K562 (cell line): ENCODE measurements at regions not wholly inside any gene's neighbourhood (a gene's known extent, or its start where the extent isn't known, plus 50 kb on each side); places are given as distances from the start of the nearest gene placed in this dataset.

Experiments used
- ATAC-seq: fragments of 200-7000 bp; cut with Tn5 transposase; 3 replicates; pipeline ENCODE4 v1.9.1; 2020; ENCODE audit warnings: moderate library complexity
- BruUV-seq: library from RNA; stranded (reverse); fragments of 400-500 nt; replicated peaks from 2 replicates; lab custom pipeline; 2021; lab: Mats Ljungman, UMichigan
- CTCF ChIA-PET: fragments of 300-600 bp; formaldehyde crosslinking; extraction: SDS; loops from one replicate; lab custom pipeline; 2021; ENCODE audit warnings: low intra/inter-chr PET ratio; lab: Yijun Ruan, JAX
- POLR2A ChIA-PET: fragments of 300-600, 350-650 bp; sonication (Branson Sonifier 250); formaldehyde crosslinking; extraction: SDS; loops from one replicate; lab custom pipeline; 2021; ENCODE audit warnings: antibody characterized with exemption, inconsistent platforms; lab: Yijun Ruan, JAX
- DNase-seq, 4 experiments: peaks; one replicate each; pipeline versions ENCODE4 v3.0.0 to v3.0.0-alpha.2; 2011 to 2018; ENCODE audit warnings: low spot score in 3 of 4, mixed read lengths in 3 of 4; ENCODE audit errors: extremely low read depth in 1 of 4
- FAIRE-seq: peaks from 2 replicates; lab custom pipeline; 2011; peaks lifted over from hg19 to GRCh38; lab: Jason Lieb, UNC
- H2AFZ ChIP-seq: 2 replicates; pipeline ENCODE4 v1.6.0; 2011; ENCODE audit warnings: low read depth, low read length, control low read depth, inconsistent platforms
- H3K27ac ChIP-seq: fragments of 200-600 bp; 3 replicates; pipeline ENCODE4 v1.8.0; 2011; ENCODE audit warnings: low read depth, mild to moderate bottlenecking, control low read depth, inconsistent platforms, low read length, moderate library complexity, mixed read lengths; ENCODE audit errors: extremely low read depth
- H3K27me3 ChIP-seq, 2 experiments: fragments of 300-600 bp in 1 of 2; 2 replicates in 1 of 2; 3 replicates in 1 of 2; pipeline versions ENCODE4 v1.6.0 to v1.8.0; 2011; ENCODE audit warnings: inconsistent platforms in 2 of 2, low read length in 2 of 2, mild to moderate bottlenecking in 1 of 2, mixed read lengths in 1 of 2, moderate library complexity in 1 of 2; ENCODE audit not compliant: control insufficient read depth in 2 of 2, insufficient read depth in 2 of 2
- H3K36me3 ChIP-seq: fragments of 300-600 bp; 3 replicates; pipeline ENCODE4 v1.8.0; 2011; ENCODE audit warnings: mild to moderate bottlenecking, low read length, inconsistent platforms; ENCODE audit not compliant: control insufficient read depth, insufficient read depth
- H3K4me1 ChIP-seq, 2 experiments: fragments of 200-600 bp in 1 of 2; replicated peaks in 1 of 2; 2 replicates in 1 of 2; 3 replicates in 1 of 2; pipeline versions ENCODE4 v1.5.1 to v1.8.0; 2011; ENCODE audit warnings: inconsistent platforms in 2 of 2, low read length in 2 of 2, mild to moderate bottlenecking in 1 of 2, mixed read lengths in 1 of 2, moderate library complexity in 1 of 2; ENCODE audit not compliant: control insufficient read depth in 2 of 2, insufficient read depth in 2 of 2
- H3K4me2 ChIP-seq: 2 replicates; pipeline ENCODE4 v1.6.1; 2011; ENCODE audit warnings: low read length, control low read depth, inconsistent platforms, mixed read lengths; ENCODE audit not compliant: insufficient read depth
- H3K4me3 ChIP-seq: fragments of 200-600 bp; sonication (generic), shearing (Covaris generic); 2 replicates; pipeline ENCODE4 v1.5.1; 2016; ENCODE audit warnings: control low read depth, inconsistent platforms
- H3K79me2 ChIP-seq: fragments of 200-600 bp; 3 replicates; pipeline ENCODE4 v1.8.0; 2011; ENCODE audit warnings: low read length, inconsistent platforms; ENCODE audit not compliant: control insufficient read depth, insufficient read depth
- H3K9ac ChIP-seq, 2 experiments: 2 replicates each; pipeline versions ENCODE4 v1.6.0 to v1.6.1; 2011; ENCODE audit warnings: low read depth in 2 of 2, low read length in 2 of 2, control low read depth in 1 of 2, inconsistent platforms in 1 of 2, mild to moderate bottlenecking in 1 of 2, mixed read lengths in 1 of 2; ENCODE audit not compliant: insufficient read depth in 1 of 2
- H3K9me1 ChIP-seq: one replicate; pipeline ENCODE4 v1.6.0; 2011; ENCODE audit warnings: inconsistent platforms, mild to moderate bottlenecking, low read length, moderate library complexity; ENCODE audit not compliant: control insufficient read depth, insufficient read depth
- H3K9me3 ChIP-seq: replicated peaks from 2 replicates; pipeline ENCODE4 v1.5.1; 2011; ENCODE audit warnings: low read depth, low read length, inconsistent platforms; ENCODE audit not compliant: control insufficient read depth, insufficient read depth
- H4K20me1 ChIP-seq: replicated peaks from 2 replicates; pipeline ENCODE4 v1.6.1; 2011; ENCODE audit warnings: low read length, inconsistent platforms, mixed read lengths; ENCODE audit not compliant: control insufficient read depth, insufficient read depth
- LARP7 ChIP-seq: fragments of 450-650 bp; IDR thresholded peaks from 2 replicates; pipeline ENCODE4 v1.6.1; 2016
- MXI1 ChIP-seq: IDR thresholded peaks from 2 replicates; pipeline ENCODE4 v1.6.1; 2011; ENCODE audit warnings: low read depth, mild to moderate bottlenecking, improper control_type of control experiment, low read length
- POLR2B ChIP-seq: fragments of 450-650 bp; IDR thresholded peaks from 2 replicates; pipeline ENCODE4 v1.6.1; 2018; ENCODE audit warnings: low read depth; ENCODE audit not compliant: partially characterized antibody
- RBM22 ChIP-seq: fragments of 200-400 bp; formaldehyde crosslinking; IDR thresholded peaks from 2 replicates; pipeline ENCODE4 v1.6.1; 2018; ENCODE audit warnings: low read length, low read depth; ENCODE audit not compliant: poor library complexity, severe bottlenecking
- SLC30A9 ChIP-seq: fragments of 250-450 bp; sonication (Bioruptor Pico); IDR thresholded peaks from 2 replicates; pipeline ENCODE4 v1.8.0; 2022; ENCODE audit warnings: mild to moderate bottlenecking, moderate library complexity
- SMAD1 ChIP-seq: fragments of 150-350 bp; IDR thresholded peaks from 2 replicates; pipeline ENCODE4 v1.6.1; 2014; ENCODE audit warnings: low read length, low read depth; ENCODE audit not compliant: partially characterized antibody
- ZBTB2 ChIP-seq: fragments of 450-650 bp; IDR thresholded peaks from 2 replicates; pipeline ENCODE4 v1.6.1; 2016; ENCODE audit warnings: antibody characterized with exemption
- ZC3H4 ChIP-seq: sonication (generic); formaldehyde crosslinking; IDR thresholded peaks from 2 replicates; pipeline ENCODE4 v1.9.0; 2021; ENCODE audit warnings: missing genetic modification reagents, borderline replicate concordance
- ZNF408 ChIP-seq: fragments of 250-450 bp; sonication (Bioruptor Pico); IDR thresholded peaks from 2 replicates; pipeline ENCODE4 v1.4.0; 2020; ENCODE audit warnings: low read depth, mild to moderate bottlenecking, moderate library complexity
- ZNF655 ChIP-seq: fragments of 250-450 bp; sonication (Bioruptor Pico); IDR thresholded peaks from 2 replicates; pipeline ENCODE4 v1.5.0; 2021
- WGBS: fragments of 100-300 bp; shearing (Covaris generic); methylation state at CpG from one replicate; pipeline ENCODE4 v1.1.6; 2016; ENCODE audit warnings: low coverage, mixed read lengths; ENCODE audit not compliant: insufficient coverage; ENCODE audit errors: missing lambda C conversion rate; 5-methylcytosine and 5-hydroxymethylcytosine counted together
- in situ Hi-C: fragments of 300-500 bp; cut with MboI; formaldehyde crosslinking; loops from 4 replicates; pipeline ENCODE4 v1.15.0; 2018; ENCODE audit warnings: inconsistent platforms, mixed read lengths
- intact Hi-C: fragments of 100-400 bp; cut with micrococcal nuclease; formaldehyde crosslinking; loops from 2 replicates; pipeline ENCODE4 v1.14.2; 2022
- TF ChIP-seq, protein P1 (sequence below), 2 experiments: fragments of 250-450 bp in 1 of 2; fragments of 450-650 bp in 1 of 2; sonication (Bioruptor Pico) in 1 of 2; IDR thresholded peaks; 2 replicates each; pipeline versions ENCODE4 v1.6.1 to v1.8.0; 2016 to 2021; ENCODE audit warnings: mild to moderate bottlenecking in 2 of 2, moderate library complexity in 2 of 2, missing compliant biosample characterization in 1 of 2, missing genetic modification characterization in 1 of 2

DNA sequence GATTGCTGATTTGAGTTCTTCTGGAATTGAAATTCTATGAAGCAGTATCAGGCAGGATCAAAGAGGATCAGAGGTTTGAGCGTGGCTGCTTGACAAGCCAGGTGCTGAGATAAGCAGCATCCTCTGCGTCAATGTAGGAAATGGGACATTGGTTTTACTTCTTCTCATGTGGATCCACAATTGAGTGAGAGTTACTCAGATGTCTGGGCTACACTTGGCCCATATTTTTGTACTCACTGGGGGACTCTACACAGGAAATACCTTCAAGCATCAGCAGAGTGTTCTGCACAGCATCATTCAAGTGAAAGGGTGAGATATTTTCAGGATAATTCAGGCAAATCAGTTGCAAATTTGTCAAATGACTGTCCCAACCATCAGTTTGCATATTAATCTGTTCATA, 613.9 kb upstream of the ARID1B start (continued):
- TF ChIP-seq SLC30A9: no peak

DNA sequence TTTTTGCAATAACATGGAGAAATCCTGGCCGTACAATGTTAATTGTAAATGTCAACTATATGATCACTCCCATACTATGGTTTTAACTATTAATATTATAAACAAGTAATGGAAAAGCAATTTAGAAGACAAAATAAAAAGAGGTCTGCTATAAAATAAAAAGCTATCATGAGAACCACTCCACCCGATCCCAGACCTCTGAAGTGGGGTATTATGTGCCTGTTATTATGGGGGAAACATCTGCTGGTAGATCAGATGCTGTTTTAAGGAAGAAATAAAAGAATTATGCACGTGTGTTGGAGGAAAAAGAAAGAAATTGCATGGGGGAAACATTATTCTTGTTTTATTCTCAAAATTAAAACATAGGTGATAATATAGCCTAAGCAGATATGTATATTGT, 615.7 kb upstream of the ARID1B start:
- Histone ChIP-seq H3K9me1 (no peaks in the 10 kb centered on the region), H4K20me1 (no peaks in the 10 kb centered on the region), H2AFZ (no peak overlapping the region), H3K4me1 (no peaks in the 10 kb centered on the region), H3K79me2 (no peaks in the 10 kb centered on the region), H3K36me3 (no peaks in the 10 kb centered on the region), H3K4me2 (no peak overlapping the region), H3K4me3 (no peak overlapping the region), H3K9ac (no peak overlapping the region), H3K27ac (no peak overlapping the region), H3K27me3 (no peaks in the 10 kb centered on the region), H3K9me3 (no peaks in the 10 kb centered on the region; the same call in 1 of the 2 replicates)
- in situ Hi-C loops: no loop called here
- no peak for ATAC-seq
- DNase-seq: no peak
- intact Hi-C loops: no loop called here
- POLR2A ChIA-PET: no interaction called here
- no peak for FAIRE-seq
- WGBS: 3% methylated on average over 3 of the region's 3 CpGs
- CTCF ChIA-PET: no interaction called here
- no TSS peak for BruUV-seq
- TF ChIP-seq, protein P1, sequence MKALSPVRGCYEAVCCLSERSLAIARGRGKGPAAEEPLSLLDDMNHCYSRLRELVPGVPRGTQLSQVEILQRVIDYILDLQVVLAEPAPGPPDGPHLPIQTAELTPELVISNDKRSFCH (CRISPR knock-in tag; IDR thresholded peaks at IDR 0.05): no peak
- TF ChIP-seq, protein P1 (tag; IDR thresholded peaks at IDR 0.05): no peak
- TF ChIP-seq ZNF408 (CRISPR knock-in tag): no peak
- no peak for TF ChIP-seq SMAD1
- no peak for TF ChIP-seq POLR2B
- no peak for TF ChIP-seq LARP7
- no peak for TF ChIP-seq ZNF655
- no peak for TF ChIP-seq MXI1
- no peak for TF ChIP-seq ZC3H4 (CRISPR knock-in tag)
- TF ChIP-seq ZBTB2: no peak
- no peak for TF ChIP-seq RBM22
